RWPE2 (cell line): ENCODE measurements at regions not wholly inside any gene's neighbourhood (a gene's known extent, or its start where the extent isn't known, plus 50 kb on each side); places are given as distances from the start of the nearest gene placed in this dataset.
"Not testable (repeated sequence)": the region's sequence is repeated elsewhere in the genome, so short reads cannot be mapped to it uniquely, and the experiment has no call there.

ENCODE experiments used
- ATAC-seq: fragments of 200-7000 bp; cut with Tn5 transposase; 3 replicates; pipeline ENCODE4 v1.9.1; 2021; ENCODE audit warnings: low read depth
- DNase-seq: peaks from one replicate; pipeline ENCODE4 v3.0.0-alpha.2; 2020; ENCODE audit warnings: low spot score
- H3K27ac ChIP-seq: fragments of 450-650 bp; 2 replicates; pipeline ENCODE4 v1.5.1; 2017; ENCODE audit warnings: mild to moderate bottlenecking; ENCODE audit not compliant: poor library complexity, severe bottlenecking
- H3K27me3 ChIP-seq: fragments of 250-450 bp; sonication (Bioruptor Pico); 2 replicates; pipeline ENCODE4 v1.5.1; 2021; ENCODE audit warnings: mild to moderate bottlenecking, moderate library complexity; ENCODE audit not compliant: insufficient read depth, poor library complexity, severe bottlenecking
- H3K36me3 ChIP-seq: fragments of 250-450 bp; sonication (Bioruptor Pico); 2 replicates; pipeline ENCODE4 v1.5.1; 2020; ENCODE audit warnings: low read depth, mild to moderate bottlenecking, moderate library complexity
- H3K4me1 ChIP-seq: fragments of 250-450 bp; sonication (Bioruptor Pico); 2 replicates; pipeline ENCODE4 v1.5.1; 2021; ENCODE audit warnings: mild to moderate bottlenecking, moderate library complexity; ENCODE audit not compliant: insufficient read depth, poor library complexity, severe bottlenecking
- H3K4me3 ChIP-seq: fragments of 250-450 bp; sonication (Bioruptor Pico); 2 replicates; pipeline ENCODE4 v1.5.1; 2021; ENCODE audit warnings: mild to moderate bottlenecking, moderate library complexity; ENCODE audit not compliant: severe bottlenecking
- H3K9me3 ChIP-seq: fragments of 250-450 bp; sonication (Bioruptor Pico); 2 replicates; pipeline ENCODE4 v1.5.1; 2021; ENCODE audit warnings: mild to moderate bottlenecking, moderate library complexity; ENCODE audit not compliant: severe bottlenecking
- TF ChIP-seq, protein P1 (sequence below): fragments of 450-650 bp; IDR thresholded peaks from one replicate; pipeline ENCODE4 v1.5.1; 2017; ENCODE audit warnings: mild to moderate bottlenecking, moderate library complexity; ENCODE audit not compliant: poor library complexity, severe bottlenecking

DNA sequence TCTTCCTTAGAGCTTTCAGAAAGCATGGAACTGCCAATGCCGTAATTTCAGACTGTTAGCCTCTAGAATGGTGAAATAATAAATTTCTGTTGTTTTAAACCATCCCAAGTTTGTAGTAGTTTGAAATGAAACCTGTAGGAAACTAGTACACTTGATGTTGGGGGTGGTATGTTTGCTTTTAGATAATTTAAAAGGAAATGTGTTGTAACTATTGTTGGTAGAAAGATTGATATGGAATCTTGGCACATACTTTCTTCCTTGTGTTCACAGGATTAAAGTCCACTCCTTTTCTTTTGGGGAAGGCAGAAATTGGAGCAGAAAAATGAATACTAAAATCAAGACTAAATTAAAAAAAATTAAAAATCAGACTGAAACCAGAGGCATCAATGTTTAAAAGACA, 66.0 kb upstream of the ARRDC3 start:
- H3K4me1 ChIP-seq = no peaks in the 10 kb centered on the region
- ATAC-seq (no peak), DNase-seq (no peak)
- H3K9me3 ChIP-seq = no peaks in the 10 kb centered on the region
- no peak overlapping the region for H3K4me3 ChIP-seq
- H3K36me3 ChIP-seq = no peaks in the 10 kb centered on the region
- TF ChIP-seq, protein P1, sequence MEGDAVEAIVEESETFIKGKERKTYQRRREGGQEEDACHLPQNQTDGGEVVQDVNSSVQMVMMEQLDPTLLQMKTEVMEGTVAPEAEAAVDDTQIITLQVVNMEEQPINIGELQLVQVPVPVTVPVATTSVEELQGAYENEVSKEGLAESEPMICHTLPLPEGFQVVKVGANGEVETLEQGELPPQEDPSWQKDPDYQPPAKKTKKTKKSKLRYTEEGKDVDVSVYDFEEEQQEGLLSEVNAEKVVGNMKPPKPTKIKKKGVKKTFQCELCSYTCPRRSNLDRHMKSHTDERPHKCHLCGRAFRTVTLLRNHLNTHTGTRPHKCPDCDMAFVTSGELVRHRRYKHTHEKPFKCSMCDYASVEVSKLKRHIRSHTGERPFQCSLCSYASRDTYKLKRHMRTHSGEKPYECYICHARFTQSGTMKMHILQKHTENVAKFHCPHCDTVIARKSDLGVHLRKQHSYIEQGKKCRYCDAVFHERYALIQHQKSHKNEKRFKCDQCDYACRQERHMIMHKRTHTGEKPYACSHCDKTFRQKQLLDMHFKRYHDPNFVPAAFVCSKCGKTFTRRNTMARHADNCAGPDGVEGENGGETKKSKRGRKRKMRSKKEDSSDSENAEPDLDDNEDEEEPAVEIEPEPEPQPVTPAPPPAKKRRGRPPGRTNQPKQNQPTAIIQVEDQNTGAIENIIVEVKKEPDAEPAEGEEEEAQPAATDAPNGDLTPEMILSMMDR = no peak
- no peak overlapping the region for H3K27ac ChIP-seq
- H3K27me3 ChIP-seq = no peaks in the 10 kb centered on the region

DNA sequence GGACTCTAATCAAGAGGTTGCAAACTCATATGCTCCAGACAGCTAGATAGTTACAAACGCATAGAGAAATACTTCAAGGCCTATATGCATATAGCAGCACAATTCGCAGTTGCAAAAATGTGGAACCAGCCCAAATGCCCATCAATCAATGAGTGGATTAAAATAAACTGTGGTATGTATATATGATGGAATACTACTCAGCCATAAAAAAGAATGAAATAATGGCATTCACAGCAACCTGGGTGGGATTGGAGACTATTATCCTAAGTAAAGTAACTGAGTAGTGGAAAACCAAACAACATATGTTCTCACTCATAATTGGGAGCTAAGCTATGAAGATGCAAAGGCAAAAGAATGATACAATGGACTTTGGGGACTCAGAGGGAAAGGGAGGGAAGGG, 65.0 kb upstream of the ARRDC3 start:
- H3K4me3 ChIP-seq, H3K4me1 ChIP-seq: not testable (repeated sequence)

DNA sequence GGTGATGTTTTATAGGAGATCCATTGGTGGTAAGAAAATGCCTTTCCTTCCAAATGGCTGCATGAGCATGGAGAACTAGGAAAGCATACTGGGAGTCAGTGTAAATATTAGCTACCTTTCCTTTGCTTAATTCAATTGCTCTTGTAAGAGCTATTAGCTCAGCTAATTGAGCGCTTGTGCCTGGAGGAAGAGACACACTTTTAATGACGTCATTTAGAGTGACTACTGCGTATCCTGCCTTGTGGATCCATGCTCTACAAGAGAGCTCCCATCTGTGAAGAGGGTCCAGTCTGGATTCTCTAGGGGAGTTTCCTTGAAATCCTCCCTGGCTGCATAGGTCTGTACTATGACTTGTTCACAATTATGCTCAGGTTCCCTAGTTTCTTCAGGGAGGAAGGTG, 63.8 kb upstream of the ARRDC3 start:
- not testable (repeated sequence) for ATAC-seq, H3K27me3 ChIP-seq, H3K4me1 ChIP-seq, DNase-seq, H3K27ac ChIP-seq, H3K4me3 ChIP-seq, H3K36me3 ChIP-seq, H3K9me3 ChIP-seq

More for the DNA sequence above, 65.0 kb upstream of the ARRDC3 start:
- not testable (repeated sequence) for H3K27me3 ChIP-seq, H3K9me3 ChIP-seq, H3K27ac ChIP-seq, ATAC-seq, H3K36me3 ChIP-seq, DNase-seq

DNA sequence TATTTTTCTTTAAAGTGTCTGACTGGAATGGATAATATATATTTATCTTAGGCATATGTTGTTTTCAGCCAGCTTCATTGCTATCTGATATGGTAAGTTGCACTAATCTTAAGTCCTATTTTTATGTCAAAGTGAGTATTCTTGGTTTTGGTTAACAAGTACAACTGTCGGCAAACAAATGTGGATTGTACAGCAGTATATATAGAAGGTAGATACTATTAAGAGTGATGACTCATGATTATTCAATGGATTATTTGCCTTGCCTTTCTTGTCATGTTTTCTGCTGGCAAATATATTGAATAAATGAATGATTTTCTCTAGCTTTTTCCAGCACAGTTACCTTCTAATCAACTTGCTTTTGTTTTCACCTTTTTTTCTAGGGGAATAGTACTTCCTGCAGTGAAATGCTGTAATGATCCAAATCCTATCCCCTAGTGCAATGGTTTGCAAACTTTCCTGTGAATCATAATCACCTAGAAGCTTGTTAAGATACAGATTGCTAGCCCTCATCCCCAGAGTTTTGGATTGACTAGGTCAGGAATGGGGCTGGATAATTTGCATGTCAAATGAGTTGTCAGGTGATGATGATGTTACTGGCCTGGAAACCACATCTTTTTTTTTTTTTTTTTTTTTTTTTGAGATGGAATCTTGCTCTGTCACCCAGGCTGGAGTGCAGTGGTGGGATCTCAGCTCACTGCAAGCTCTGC, 60.8 kb upstream of the ARRDC3 start:
- H3K36me3 ChIP-seq = no peaks in the 10 kb centered on the region
- peak; percentile 67 for ATAC-seq
- no peak for DNase-seq
- H3K27ac ChIP-seq = no peak overlapping the region
- TF ChIP-seq, protein P1 = no peak
- peaks cover 3% of the 10 kb centered on the region for H3K4me1 ChIP-seq
- H3K4me3 ChIP-seq = no peak overlapping the region
- no peaks in the 10 kb centered on the region for H3K27me3 ChIP-seq
- no peaks in the 10 kb centered on the region for H3K9me3 ChIP-seq

DNA sequence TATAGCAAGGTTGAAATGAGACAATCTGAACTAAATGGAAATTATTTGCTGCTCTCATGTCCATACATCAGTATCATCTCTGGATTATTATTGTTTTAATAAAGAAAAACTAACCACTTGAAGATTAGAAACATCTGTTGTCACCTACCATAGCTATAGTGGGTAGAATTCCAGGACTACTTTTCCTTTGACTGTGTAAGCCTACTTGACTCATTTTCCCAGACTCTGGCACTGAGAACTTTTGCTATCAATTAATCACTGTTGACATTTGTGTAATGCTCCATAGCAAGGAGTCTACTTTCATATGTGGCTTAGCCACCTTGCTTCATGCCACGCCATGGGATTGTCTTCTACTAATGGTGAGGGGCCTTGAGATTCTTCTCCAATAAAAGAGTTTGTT, 59.9 kb upstream of the ARRDC3 start:
- Histone ChIP-seq H3K4me3 (no peak overlapping the region), H3K9me3 (no peaks in the 10 kb centered on the region), H3K4me1 (peaks cover 3% of the 10 kb centered on the region), H3K27ac (no peak overlapping the region), H3K27me3 (no peaks in the 10 kb centered on the region), H3K36me3 (no peaks in the 10 kb centered on the region)
- TF ChIP-seq, protein P1 = no peak
- no peak for DNase-seq
- peak; percentile 55; the same call in 2 of the 3 replicates for ATAC-seq

DNA sequence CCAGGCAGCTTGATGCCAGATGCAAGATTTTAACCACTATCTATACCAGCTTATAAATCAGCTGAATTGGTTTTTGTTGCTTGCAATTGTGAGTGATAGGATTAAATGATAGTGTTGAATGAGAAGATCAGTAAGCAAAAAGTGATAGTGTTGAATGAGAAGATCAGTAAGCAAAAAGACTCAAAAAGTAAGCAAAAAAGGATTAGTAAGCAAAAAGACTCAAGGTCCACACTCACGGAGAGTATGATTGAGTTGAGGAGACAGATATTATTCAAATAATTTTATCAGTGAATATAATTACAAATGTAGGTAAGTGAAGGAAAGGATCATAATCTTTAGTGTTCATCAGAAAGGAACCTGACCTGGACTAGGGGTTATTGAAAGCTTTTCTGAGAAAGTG, 58.0 kb upstream of the ARRDC3 start:
- H3K4me3 ChIP-seq = no peak overlapping the region
- H3K27me3 ChIP-seq = no peaks in the 10 kb centered on the region
- peaks cover 3% of the 10 kb centered on the region for H3K4me1 ChIP-seq
- ATAC-seq = no peak
- H3K27ac ChIP-seq = no peak overlapping the region
- no peak for DNase-seq
- H3K9me3 ChIP-seq = no peaks in the 10 kb centered on the region
- no peaks in the 10 kb centered on the region for H3K36me3 ChIP-seq
- TF ChIP-seq, protein P1 = no peak
